H1 (cell line): ENCODE measurements at regions not wholly inside any gene's neighbourhood (a gene's known extent, or its start where the extent isn't known, plus 50 kb on each side); places are given as distances from the start of the nearest gene placed in this dataset.

ENCODE experiments used
- CHD7 ChIP-seq: fragments of 300-600 bp; sonication (generic); IDR thresholded peaks from 2 replicates; pipeline ENCODE4 v1.7.1; 2012; ENCODE audit warnings: low read length, moderate library complexity, mild to moderate bottlenecking, inconsistent platforms; ENCODE audit not compliant: insufficient replicate concordance
- HDAC2 ChIP-seq, 2 experiments: fragments of 300-600 bp in 1 of 2; sonication (generic) in 1 of 2; IDR thresholded peaks; 2 replicates each; pipeline ENCODE4 v1.6.1; 2011 to 2012; ENCODE audit warnings: low read depth in 2 of 2, low read length in 2 of 2, mild to moderate bottlenecking in 2 of 2, moderate library complexity in 2 of 2, borderline replicate concordance in 1 of 2, inconsistent platforms in 1 of 2
- KDM4A ChIP-seq: IDR thresholded peaks from one replicate; pipeline ENCODE4 v1.7.1; 2012; ENCODE audit warnings: low read depth, mild to moderate bottlenecking, moderate library complexity, low read length, inconsistent platforms; ENCODE audit not compliant: severe bottlenecking
- SAP30 ChIP-seq: fragments of 300-600 bp; sonication (generic); IDR thresholded peaks from 2 replicates; pipeline ENCODE4 v1.7.1; 2012; ENCODE audit warnings: low read length, moderate library complexity, mild to moderate bottlenecking, inconsistent platforms; ENCODE audit not compliant: insufficient read depth, insufficient replicate concordance

GRCh38 chr1:194355488-194356106 lies 1169.2 kb upstream of the B3GALT2 start (continued):
- TF ChIP-seq CHD7 (no peak), KDM4A (no peak), HDAC2 (IDR thresholded peaks at IDR 0.05; ENCODE audit: borderline replicate concordance in 1 of 2, low read depth in 2 of 2, low read length in 2 of 2) (no peak), SAP30 (no peak)
